ENCODE measurements at regions not wholly inside any gene's neighbourhood (a gene's known extent, or its start where the extent isn't known, plus 50 kb on each side); places are given as distances from the start of the nearest gene placed in this dataset.

DNA sequence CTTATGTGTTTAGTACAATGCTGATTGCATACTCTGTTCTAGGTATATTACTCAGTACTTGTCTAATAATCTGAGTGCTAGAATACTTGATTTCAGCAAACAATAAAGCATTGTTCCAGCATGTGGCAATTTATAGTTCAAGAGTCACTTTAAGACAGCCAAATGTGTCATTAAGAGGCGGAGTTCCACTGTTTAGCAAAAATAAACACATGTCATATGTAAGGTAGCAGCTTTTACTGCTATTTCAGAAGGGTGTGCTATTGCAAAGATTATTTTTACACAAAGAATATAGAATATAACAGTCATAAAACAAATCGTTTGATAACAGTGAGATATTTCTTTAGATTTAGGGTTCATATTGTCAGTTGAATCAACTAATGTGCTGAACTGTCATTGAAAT, 358.7 kb downstream of the TUSC7 start:
- TF ChIP-seq, protein P1, sequence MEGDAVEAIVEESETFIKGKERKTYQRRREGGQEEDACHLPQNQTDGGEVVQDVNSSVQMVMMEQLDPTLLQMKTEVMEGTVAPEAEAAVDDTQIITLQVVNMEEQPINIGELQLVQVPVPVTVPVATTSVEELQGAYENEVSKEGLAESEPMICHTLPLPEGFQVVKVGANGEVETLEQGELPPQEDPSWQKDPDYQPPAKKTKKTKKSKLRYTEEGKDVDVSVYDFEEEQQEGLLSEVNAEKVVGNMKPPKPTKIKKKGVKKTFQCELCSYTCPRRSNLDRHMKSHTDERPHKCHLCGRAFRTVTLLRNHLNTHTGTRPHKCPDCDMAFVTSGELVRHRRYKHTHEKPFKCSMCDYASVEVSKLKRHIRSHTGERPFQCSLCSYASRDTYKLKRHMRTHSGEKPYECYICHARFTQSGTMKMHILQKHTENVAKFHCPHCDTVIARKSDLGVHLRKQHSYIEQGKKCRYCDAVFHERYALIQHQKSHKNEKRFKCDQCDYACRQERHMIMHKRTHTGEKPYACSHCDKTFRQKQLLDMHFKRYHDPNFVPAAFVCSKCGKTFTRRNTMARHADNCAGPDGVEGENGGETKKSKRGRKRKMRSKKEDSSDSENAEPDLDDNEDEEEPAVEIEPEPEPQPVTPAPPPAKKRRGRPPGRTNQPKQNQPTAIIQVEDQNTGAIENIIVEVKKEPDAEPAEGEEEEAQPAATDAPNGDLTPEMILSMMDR (conservative IDR thresholded peaks at IDR 0.05), result no peak
- TF ChIP-seq EZH2 (IDR thresholded peaks at IDR 0.05; ENCODE audit: low read depth), result no peak

Data from PC-9 (cell line).